CD4-positive, alpha-beta memory T cell (primary cell): ENCODE measurements at regions not wholly inside any gene's neighbourhood (a gene's known extent, or its start where the extent isn't known, plus 50 kb on each side); places are given as distances from the start of the nearest gene placed in this dataset.
"Not testable (repeated sequence)": the region's sequence is repeated elsewhere in the genome, so short reads cannot be mapped to it uniquely, and the experiment has no call there.

Experiments used
- CTCF ChIA-PET: fragments of 350-600 bp; sonication (Branson Sonifier 250); formaldehyde crosslinking; loops from one replicate; lab custom pipeline; 2021; ENCODE audit warnings: inconsistent platforms; ENCODE audit not compliant: partially characterized antibody; lab: Charles Lee
- POLR2A ChIA-PET: fragments of 350-600 bp; sonication (Branson Sonifier 250); formaldehyde crosslinking; loops from one replicate; lab custom pipeline; 2021; ENCODE audit not compliant: partially characterized antibody; lab: Charles Lee
- DNase-seq, 5 donors: peaks; one replicate each; pipeline versions ENCODE4 v3.0.0 to v3.0.0-alpha.2; 2020 to 2022; ENCODE audit warnings: mixed read lengths in 1 of 5
- H3K27ac ChIP-seq: one replicate; pipeline ENCODE4 v1.7.0; 2013; ENCODE audit warnings: low read depth, low read length
- H3K27me3 ChIP-seq: 2 replicates; pipeline ENCODE4 v1.7.0; 2013; ENCODE audit warnings: mild to moderate bottlenecking, low read length, moderate library complexity; ENCODE audit not compliant: insufficient read depth
- H3K36me3 ChIP-seq: 2 replicates; pipeline ENCODE4 v1.7.0; 2013; ENCODE audit warnings: mild to moderate bottlenecking, low read length, moderate library complexity; ENCODE audit not compliant: insufficient read depth
- H3K4me1 ChIP-seq: 2 replicates; pipeline ENCODE4 v1.7.0; 2013; ENCODE audit warnings: mild to moderate bottlenecking, low read length, moderate library complexity; ENCODE audit not compliant: insufficient read depth
- H3K4me3 ChIP-seq, 2 donors: one replicate each; pipeline ENCODE4 v1.7.0; 2013; ENCODE audit warnings: low read length in 2 of 2, mild to moderate bottlenecking in 1 of 2
- H3K9me3 ChIP-seq, 2 donors: one replicate each; pipeline ENCODE4 v1.7.0; 2013; ENCODE audit warnings: low read length in 2 of 2, control low read depth in 1 of 2; ENCODE audit not compliant: control insufficient read depth in 1 of 2
- H3K27ac Mint-ChIP-seq, 7 donors: one replicate each; pipeline ENCODE4 v1.8.0; 2020 to 2021; ENCODE audit warnings: mixed read lengths in 7 of 7, mild to moderate bottlenecking in 6 of 7, inconsistent platforms in 3 of 7, moderate library complexity in 3 of 7
- H3K27me3 Mint-ChIP-seq, 2 donors: one replicate each; pipeline ENCODE4 v1.8.0; 2020 to 2021; ENCODE audit warnings: mixed read lengths in 2 of 2
- H3K36me3 Mint-ChIP-seq, 2 donors: one replicate each; pipeline ENCODE4 v1.8.0; 2020 to 2021; ENCODE audit warnings: mixed read lengths in 2 of 2, inconsistent platforms in 1 of 2, mild to moderate bottlenecking in 1 of 2
- H3K4me1 Mint-ChIP-seq, 4 donors: one replicate each; pipeline ENCODE4 v1.8.0; 2020 to 2021; ENCODE audit warnings: mixed read lengths in 4 of 4, mild to moderate bottlenecking in 1 of 4
- H3K4me3 Mint-ChIP-seq, 8 donors: one replicate each; pipeline ENCODE4 v1.8.0; 2020 to 2021; ENCODE audit warnings: mixed read lengths in 8 of 8, mild to moderate bottlenecking in 7 of 8, moderate library complexity in 6 of 8, inconsistent platforms in 3 of 8
- H3K9me3 Mint-ChIP-seq, 8 donors: one replicate each; pipeline ENCODE4 v1.8.0; 2020 to 2021; ENCODE audit warnings: mixed read lengths in 8 of 8, mild to moderate bottlenecking in 5 of 8, inconsistent platforms in 3 of 8, moderate library complexity in 1 of 8
- intact Hi-C: fragments of 100-400 bp; cut with micrococcal nuclease; formaldehyde crosslinking; loops from one replicate; pipeline ENCODE4 v1.15.1; 2023

- no peak overlapping the region for H3K4me3 Mint-ChIP-seq
- Histone ChIP-seq H3K9me3 (no peaks in the 10 kb centered on the region), H3K27me3 (no peaks in the 10 kb centered on the region), H3K27ac (no peak overlapping the region), H3K4me3 (no peak overlapping the region), H3K4me1 (no peaks in the 10 kb centered on the region), H3K36me3 (no peaks in the 10 kb centered on the region)
- H3K27me3 Mint-ChIP-seq = no peaks in the 10 kb centered on the region
- POLR2A ChIA-PET = no interaction called here
- intact Hi-C loops = no loop called here
- H3K4me1 Mint-ChIP-seq = no peaks in the 10 kb centered on the region
- no peak overlapping the region for H3K27ac Mint-ChIP-seq
- H3K9me3 Mint-ChIP-seq = peaks cover 5 to 24% (median 20%) of the 10 kb centered on the region in 8 donors
- CTCF ChIA-PET = no interaction called here
- no peak for DNase-seq
- peaks cover 0 to 2% of the 10 kb centered on the region in 2 donors for H3K36me3 Mint-ChIP-seq
These were observed 203.6 kb upstream of the TBX18 start for GRCh38 chr6:84967965-84968364.

DNA sequence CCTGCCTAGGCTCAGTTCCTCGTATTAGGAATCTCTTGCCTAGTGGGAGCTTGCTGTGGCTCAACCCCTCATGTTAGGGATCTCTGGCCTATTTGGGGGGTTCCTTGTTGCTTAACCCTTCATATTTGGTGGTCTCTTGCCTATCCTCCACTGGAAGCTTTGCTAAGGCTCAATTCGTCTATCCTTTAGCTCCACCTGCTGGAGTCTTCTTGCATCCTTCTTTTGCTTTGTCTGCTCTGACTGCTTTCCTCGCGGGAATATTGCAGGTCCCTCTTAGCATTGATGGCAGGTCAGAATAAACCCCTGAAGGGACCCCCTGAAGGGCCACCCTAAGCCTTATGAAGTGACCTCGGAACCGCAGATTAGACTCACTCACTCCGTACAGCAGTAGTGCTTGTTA, 203.0 kb upstream of the TBX18 start:
- Histone ChIP-seq H3K27me3 (no peaks in the 10 kb centered on the region), H3K4me3 (no peak overlapping the region), H3K27ac (no peak overlapping the region), H3K4me1 (no peaks in the 10 kb centered on the region), H3K9me3 (no peaks in the 10 kb centered on the region), H3K36me3 (no peaks in the 10 kb centered on the region)
- no peaks in the 10 kb centered on the region for H3K4me1 Mint-ChIP-seq
- DNase-seq = no peak
- ChIA-PET POLR2A (no interaction called here), CTCF (no interaction called here)
- no peak overlapping the region for H3K27ac Mint-ChIP-seq
- no peaks in the 10 kb centered on the region for H3K27me3 Mint-ChIP-seq
- H3K36me3 Mint-ChIP-seq = peaks cover 0 to 2% of the 10 kb centered on the region in 2 donors
- intact Hi-C loops = no loop called here
- no peak overlapping the region for H3K4me3 Mint-ChIP-seq
- peaks cover 5 to 27% (median 20%) of the 10 kb centered on the region in 8 donors for H3K9me3 Mint-ChIP-seq

- CTCF ChIA-PET = no interaction called here
- no peak overlapping the region for H3K27ac Mint-ChIP-seq
- H3K36me3 Mint-ChIP-seq = no peaks in the 10 kb centered on the region
- intact Hi-C loops = no loop called here
- POLR2A ChIA-PET = no interaction called here
- no peak for DNase-seq
- no peaks in the 10 kb centered on the region for H3K4me1 ChIP-seq
- no peaks in the 10 kb centered on the region for H3K36me3 ChIP-seq
- no peaks in the 10 kb centered on the region for H3K9me3 ChIP-seq
- no peaks in the 10 kb centered on the region for H3K27me3 ChIP-seq
- no peak overlapping the region for H3K4me3 ChIP-seq
- no peak overlapping the region for H3K4me3 Mint-ChIP-seq
- no peaks in the 10 kb centered on the region for H3K4me1 Mint-ChIP-seq
- peaks cover 0 to 10% (median 5%) of the 10 kb centered on the region in 8 donors for H3K9me3 Mint-ChIP-seq
- H3K27ac ChIP-seq = no peak overlapping the region
- H3K27me3 Mint-ChIP-seq = no peaks in the 10 kb centered on the region
These were observed 188.8 kb upstream of the TBX18 start for GRCh38 chr6:84953111-84953755.

GRCh38 chr6:84944926-84945325, 180.5 kb upstream of the TBX18 start:
- H3K36me3 Mint-ChIP-seq, POLR2A ChIA-PET, H3K27ac ChIP-seq, H3K4me3 Mint-ChIP-seq, H3K4me1 Mint-ChIP-seq, H3K4me3 ChIP-seq, intact Hi-C loops, H3K27me3 Mint-ChIP-seq, CTCF ChIA-PET, H3K36me3 ChIP-seq, H3K27me3 ChIP-seq, DNase-seq, H3K27ac Mint-ChIP-seq, H3K9me3 ChIP-seq, H3K4me1 ChIP-seq: not testable (repeated sequence)
- peaks cover 0 to 12% (median 5%) of the 10 kb centered on the region in 8 donors for H3K9me3 Mint-ChIP-seq

DNA sequence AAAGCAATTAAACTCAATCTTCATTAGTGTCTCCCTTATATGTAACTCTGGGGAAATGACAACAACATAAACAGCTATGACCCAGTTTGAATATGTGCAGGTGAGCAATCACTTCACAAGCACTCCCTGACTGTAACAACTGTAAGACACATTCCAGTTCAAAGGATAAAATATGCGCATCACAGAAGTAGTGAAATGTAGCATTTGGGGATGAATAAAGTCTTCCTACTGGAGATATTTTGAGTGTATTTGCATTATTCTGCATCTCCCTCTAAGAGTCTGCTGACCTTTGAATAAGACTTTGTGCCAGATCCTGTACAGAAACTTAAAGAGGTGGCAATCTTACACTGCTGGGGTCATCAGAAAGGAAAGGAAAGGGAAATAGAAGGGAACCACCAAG, 179.5 kb upstream of the TBX18 start:
- no peak for DNase-seq
- H3K27me3 Mint-ChIP-seq = no peaks in the 10 kb centered on the region
- H3K4me3 Mint-ChIP-seq = no peak overlapping the region
- peaks cover 0 to 10% (median 4%) of the 10 kb centered on the region in 8 donors for H3K9me3 Mint-ChIP-seq
- Histone ChIP-seq H3K27me3 (no peaks in the 10 kb centered on the region), H3K27ac (no peak overlapping the region), H3K9me3 (no peaks in the 10 kb centered on the region), H3K4me1 (no peaks in the 10 kb centered on the region), H3K36me3 (no peaks in the 10 kb centered on the region), H3K4me3 (no peak overlapping the region)
- no peaks in the 10 kb centered on the region for H3K36me3 Mint-ChIP-seq
- intact Hi-C loops = no loop called here
- H3K27ac Mint-ChIP-seq = no peak overlapping the region
- H3K4me1 Mint-ChIP-seq = no peaks in the 10 kb centered on the region
- ChIA-PET POLR2A (no interaction called here), CTCF (no interaction called here)

DNA sequence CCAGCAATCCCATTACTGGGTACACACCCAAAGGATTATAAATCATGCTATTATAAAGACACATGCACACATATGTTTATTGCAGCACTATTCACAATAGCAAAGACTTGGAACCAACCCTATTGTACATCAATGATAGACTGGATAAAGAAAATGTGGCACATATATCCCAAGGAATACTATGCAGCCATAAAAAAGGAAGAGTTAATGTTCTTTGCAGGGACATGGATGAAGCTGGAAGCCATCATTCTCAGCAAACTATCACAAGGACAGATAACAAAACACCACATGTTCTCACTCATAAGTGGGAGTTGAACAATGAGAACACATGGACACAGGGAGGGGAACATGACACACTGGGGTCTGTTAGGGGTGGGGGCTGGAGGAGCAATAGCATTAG, 177.2 kb upstream of the TBX18 start:
- H3K4me3 Mint-ChIP-seq, H3K9me3 ChIP-seq, H3K27ac Mint-ChIP-seq, H3K36me3 ChIP-seq, DNase-seq, H3K4me1 ChIP-seq, POLR2A ChIA-PET, H3K27ac ChIP-seq, CTCF ChIA-PET, H3K4me1 Mint-ChIP-seq, H3K27me3 ChIP-seq, H3K4me3 ChIP-seq, H3K36me3 Mint-ChIP-seq, intact Hi-C loops, H3K27me3 Mint-ChIP-seq: not testable (repeated sequence)
- H3K9me3 Mint-ChIP-seq = peaks cover 0 to 15% (median 7%) of the 10 kb centered on the region in 8 donors

DNA sequence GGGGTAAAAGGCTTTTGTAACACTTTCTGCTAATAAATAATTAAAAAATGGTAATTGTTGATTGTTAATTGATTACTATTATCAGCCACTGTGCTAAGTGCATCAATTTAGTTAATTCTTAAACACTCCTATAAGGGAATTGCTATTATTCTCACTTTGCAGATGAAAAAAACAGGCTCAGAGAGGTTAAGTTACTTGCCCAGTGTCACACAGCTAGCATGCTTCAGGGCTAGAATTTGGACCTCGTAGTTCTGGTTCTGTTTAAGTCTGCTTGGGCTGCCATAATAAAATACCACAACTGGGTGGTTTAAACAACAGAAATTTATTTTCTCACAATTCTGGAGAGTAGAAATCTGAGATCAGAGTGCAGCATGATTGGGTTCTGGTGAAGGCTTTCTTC, 164.8 kb upstream of the TBX18 start:
- no peaks in the 10 kb centered on the region for H3K27me3 ChIP-seq
- H3K4me3 Mint-ChIP-seq = no peak overlapping the region
- intact Hi-C loops = no loop called here
- ChIA-PET POLR2A (no interaction called here), CTCF (no interaction called here)
- H3K27me3 Mint-ChIP-seq = peaks cover 0 to 1% of the 10 kb centered on the region in 2 donors
- no peak overlapping the region for H3K27ac ChIP-seq
- no peak overlapping the region for H3K27ac Mint-ChIP-seq
- no peaks in the 10 kb centered on the region for H3K4me1 ChIP-seq
- H3K4me3 ChIP-seq = no peak overlapping the region
- H3K36me3 ChIP-seq = no peaks in the 10 kb centered on the region
- H3K9me3 ChIP-seq = no peaks in the 10 kb centered on the region
- H3K36me3 Mint-ChIP-seq = no peaks in the 10 kb centered on the region
- peaks cover 0 to 5% (median 0%) of the 10 kb centered on the region in 8 donors for H3K9me3 Mint-ChIP-seq
- DNase-seq = no peak
- no peaks in the 10 kb centered on the region for H3K4me1 Mint-ChIP-seq

DNA sequence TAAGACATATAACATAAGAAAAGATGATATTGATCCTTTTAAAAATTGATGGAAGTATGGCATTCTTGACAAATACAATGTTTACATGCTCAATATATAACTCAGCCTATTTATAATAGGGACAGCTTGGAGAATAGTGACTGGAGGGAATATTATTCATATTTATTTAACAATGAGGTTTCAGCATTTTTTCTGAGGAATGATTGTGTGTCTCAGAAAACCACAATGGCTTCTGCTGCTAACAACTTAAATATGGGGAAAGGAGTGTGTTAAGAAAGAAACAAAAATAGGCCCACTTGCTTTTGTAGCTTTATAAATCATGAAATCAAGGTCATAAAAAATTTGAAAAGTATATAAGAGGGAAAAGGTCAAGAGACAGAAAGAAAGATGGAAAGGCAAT, 163.2 kb upstream of the TBX18 start:
- no peaks in the 10 kb centered on the region for H3K36me3 ChIP-seq
- no peaks in the 10 kb centered on the region for H3K4me1 ChIP-seq
- no peak overlapping the region for H3K27ac ChIP-seq
- CTCF ChIA-PET = no interaction called here
- POLR2A ChIA-PET = no interaction called here
- no peak overlapping the region for H3K27ac Mint-ChIP-seq
- no peaks in the 10 kb centered on the region for H3K4me1 Mint-ChIP-seq
- H3K4me3 Mint-ChIP-seq = no peak overlapping the region
- H3K36me3 Mint-ChIP-seq = no peaks in the 10 kb centered on the region
- H3K9me3 Mint-ChIP-seq = peaks cover 0 to 5% (median 0%) of the 10 kb centered on the region in 8 donors
- no peaks in the 10 kb centered on the region for H3K9me3 ChIP-seq
- H3K27me3 Mint-ChIP-seq = peaks cover 0 to 1% of the 10 kb centered on the region in 2 donors
- DNase-seq = no peak
- intact Hi-C loops = no loop called here
- no peaks in the 10 kb centered on the region for H3K27me3 ChIP-seq
- no peak overlapping the region for H3K4me3 ChIP-seq
